PC-3 (cell line): ENCODE measurements at regions not wholly inside any gene's neighbourhood (a gene's known extent, or its start where the extent isn't known, plus 50 kb on each side); places are given as distances from the start of the nearest gene placed in this dataset.

Experiments used
- CTCF ChIP-seq: fragments of 300-600 bp; sonication (generic); conservative IDR thresholded peaks from 2 replicates; pipeline ENCODE4 v1.5.1; 2017; ENCODE audit warnings: antibody characterized with exemption, low read depth, mild to moderate bottlenecking, low read length
- EZH2 ChIP-seq: fragments of 300-600 bp; sonication (generic); IDR thresholded peaks from one replicate; pipeline ENCODE4 v1.6.1; 2017; ENCODE audit warnings: antibody characterized with exemption, mild to moderate bottlenecking, low read length; ENCODE audit not compliant: unreplicated experiment

- no peak for TF ChIP-seq CTCF
- no peak for TF ChIP-seq EZH2
These were observed 104.0 kb upstream of the POU3F3 start for GRCh38 chr2:104749856-104750460.
